HK-2 (cell line): ENCODE measurements at regions not wholly inside any gene's neighbourhood (a gene's known extent, or its start where the extent isn't known, plus 50 kb on each side); places are given as distances from the start of the nearest gene placed in this dataset.
"Not testable (repeated sequence)": the region's sequence is repeated elsewhere in the genome, so short reads cannot be mapped to it uniquely, and the experiment has no call there.

Experiments
- DNase-seq: peaks from one replicate; pipeline ENCODE4 v3.0.0-alpha.2; 2018; ENCODE audit not compliant: unreplicated experiment

DNA sequence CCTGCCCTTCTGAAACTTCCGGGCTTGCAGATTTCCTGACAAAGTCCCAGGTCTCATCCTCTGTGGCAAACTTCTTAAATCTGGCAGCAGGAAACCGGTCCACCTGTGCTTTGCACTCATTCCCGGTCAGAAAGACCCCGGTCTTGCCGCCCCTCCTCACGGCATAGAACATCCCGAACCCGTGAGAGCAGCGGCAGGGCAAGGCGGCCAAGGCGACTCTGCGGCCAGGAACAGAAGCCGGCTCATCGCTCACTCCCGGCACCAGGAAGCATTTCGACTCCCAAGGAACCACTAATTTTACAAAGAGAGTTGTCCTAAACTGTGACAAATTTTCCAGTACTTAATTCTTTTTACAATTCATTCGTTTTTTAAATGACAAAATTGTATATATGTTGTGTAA lies 140.3 kb downstream of the USP22 start:
- DNase-seq, result not testable (repeated sequence)

GRCh38 chr17:20903549-20903948 lies 139.3 kb downstream of the USP22 start:
- DNase-seq, result not testable (repeated sequence)

GRCh38 chr17:20908313-20909267 lies 134.2 kb downstream of the USP22 start:
- peak; percentile 75 for DNase-seq

DNA sequence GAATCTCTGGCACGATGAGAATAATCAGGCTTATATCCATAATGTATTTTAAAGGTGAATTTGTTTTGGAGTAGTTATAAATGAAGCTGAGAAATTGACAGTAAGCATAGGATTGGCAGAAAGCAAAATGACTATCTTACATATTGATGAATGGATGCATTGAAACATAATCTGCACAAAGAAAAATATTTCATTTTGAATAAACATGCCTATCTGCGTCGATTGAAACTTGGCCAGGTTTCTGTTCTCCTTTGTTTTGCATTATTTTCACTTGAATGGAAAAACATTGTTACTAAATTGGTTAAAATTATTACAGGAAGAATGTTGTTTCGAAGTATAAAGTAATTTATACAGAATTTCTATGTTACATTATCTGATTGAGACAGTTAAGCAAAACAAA lies 128.2 kb downstream of the USP22 start:
- no peak for DNase-seq

- DNase-seq, result no peak
Measured at GRCh38 chr17:20916383-20916782, 126.4 kb downstream of the USP22 start.

- not testable (repeated sequence) for DNase-seq
Measured at GRCh38 chr17:20917610-20918306, 125.1 kb downstream of the USP22 start.

- DNase-seq, result no peak
Measured at GRCh38 chr17:20920095-20920814, 122.6 kb downstream of the USP22 start.

GRCh38 chr17:20920815-20921199 lies 122.0 kb downstream of the USP22 start:
- DNase-seq, result no peak

DNA sequence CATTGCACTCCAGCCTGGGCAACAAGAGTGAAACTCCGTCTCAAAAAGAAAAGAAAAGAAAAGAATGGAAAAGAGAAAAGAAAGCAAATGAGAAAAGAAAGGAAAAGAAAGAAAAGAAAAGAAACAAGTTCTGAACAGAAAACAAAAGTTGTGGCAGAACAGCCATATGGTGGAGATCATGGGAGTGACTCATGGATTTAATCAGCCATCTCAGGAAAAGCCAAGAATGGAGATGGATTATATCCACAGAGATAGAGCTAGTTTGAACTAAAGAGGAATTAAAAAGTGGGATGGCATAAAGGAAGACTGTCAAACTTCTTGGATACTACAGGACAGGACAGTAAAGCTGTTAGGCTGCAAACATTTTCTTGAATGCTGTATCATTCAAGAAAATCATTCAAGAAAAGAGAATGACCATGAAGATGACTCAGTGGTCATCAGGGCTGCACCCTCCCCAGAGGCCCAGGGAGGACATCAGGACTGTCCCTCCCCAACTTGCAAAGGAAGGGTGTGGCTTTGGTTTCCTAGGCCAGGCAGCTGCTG lies 120.6 kb downstream of the USP22 start:
- DNase-seq, result no peak

DNA sequence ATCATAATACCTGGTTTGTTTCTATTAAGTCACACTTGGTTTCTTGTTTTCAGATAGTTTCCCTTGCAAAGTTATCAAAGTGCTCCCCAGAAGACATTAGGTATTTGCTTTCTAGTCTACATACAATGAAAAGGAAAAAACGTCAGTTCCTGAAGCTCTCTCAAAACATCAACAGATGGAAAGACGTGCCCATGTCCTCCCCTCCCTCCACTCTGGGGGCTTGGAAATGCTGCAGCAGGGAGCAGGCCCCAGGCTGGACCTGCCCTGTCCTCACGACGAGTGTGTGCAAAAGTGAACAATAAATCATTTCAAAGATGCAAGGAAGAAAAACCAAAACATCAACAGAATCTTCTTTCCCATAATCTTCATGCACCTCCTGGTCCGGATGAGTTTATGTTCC lies 118.5 kb downstream of the USP22 start:
- no peak for DNase-seq

- no peak for DNase-seq
Measured at GRCh38 chr17:20925091-20925490, 117.7 kb downstream of the USP22 start.

- DNase-seq, result no peak
Measured at GRCh38 chr17:20925954-20926353, 116.9 kb downstream of the USP22 start.

DNA sequence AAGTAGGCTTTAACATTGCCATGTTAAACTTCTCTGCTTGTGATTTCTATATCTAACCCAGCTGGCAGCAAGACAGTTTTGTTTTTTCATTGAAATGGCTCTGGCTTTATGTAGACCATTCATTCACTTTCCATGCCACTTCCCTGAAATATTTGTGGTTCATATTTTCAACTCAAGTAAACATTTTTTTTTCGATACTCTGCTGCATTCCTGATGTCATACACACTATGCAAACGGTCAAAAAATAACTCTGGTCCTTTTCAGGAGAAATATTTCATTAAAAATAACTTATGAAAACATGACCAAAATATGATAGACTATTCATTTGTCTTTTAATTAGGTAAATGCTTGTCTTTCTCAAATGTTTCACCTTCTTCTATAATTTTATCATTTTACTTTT lies 116.3 kb downstream of the USP22 start:
- no peak for DNase-seq

GRCh38 chr17:20927308-20927977 lies 115.4 kb downstream of the USP22 start:
- no peak for DNase-seq

GRCh38 chr17:20929334-20929733 lies 113.5 kb downstream of the USP22 start:
- no peak for DNase-seq

- no peak for DNase-seq
Measured at GRCh38 chr17:20930081-20930760, 112.6 kb downstream of the USP22 start.

- DNase-seq, result not testable (repeated sequence)
Measured at GRCh38 chr17:20933040-20933439, 109.8 kb downstream of the USP22 start.

- DNase-seq, result no peak
Measured at GRCh38 chr17:20934288-20934687, 108.5 kb downstream of the USP22 start.

DNA sequence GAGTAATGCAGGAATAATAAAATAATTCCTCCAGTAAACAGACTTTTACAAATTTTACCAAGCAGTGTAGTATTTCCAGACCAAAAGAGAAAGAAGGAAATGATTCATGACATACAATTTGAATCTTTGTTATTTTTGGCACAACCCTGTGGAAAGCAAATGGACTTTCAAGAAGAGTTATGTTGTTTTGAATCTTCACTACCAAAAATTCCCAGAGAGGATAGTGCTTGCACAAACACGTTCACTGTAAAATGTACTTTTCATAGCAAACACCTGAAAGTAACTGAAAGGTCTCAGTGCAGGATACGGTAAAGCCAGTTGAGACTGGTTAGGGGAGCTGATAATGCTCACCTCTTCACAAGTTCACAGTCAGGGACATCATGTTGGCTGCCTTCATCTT lies 107.1 kb downstream of the USP22 start:
- DNase-seq, result no peak

GRCh38 chr17:20938244-20938643 lies 104.6 kb downstream of the USP22 start:
- no peak for DNase-seq
